ENCODE measurements at regions not wholly inside any gene's neighbourhood (a gene's known extent, or its start where the extent isn't known, plus 50 kb on each side); places are given as distances from the start of the nearest gene placed in this dataset.

- no peak for DNase-seq
These were observed 457.9 kb downstream of the PIK3C3 start for GRCh38 chr18:42412896-42413295.

- DNase-seq: no peak
These were observed 458.8 kb downstream of the PIK3C3 start for GRCh38 chr18:42413870-42414269.

GRCh38 chr18:42414756-42415454 lies 459.9 kb downstream of the PIK3C3 start:
- DNase-seq: no peak

GRCh38 chr18:42417189-42417588 lies 462.2 kb downstream of the PIK3C3 start:
- no peak for DNase-seq

- no peak for DNase-seq
These were observed 463.1 kb downstream of the PIK3C3 start for GRCh38 chr18:42418121-42418520.

GRCh38 chr18:42425025-42425424 lies 470.0 kb downstream of the PIK3C3 start:
- no peak for DNase-seq

- DNase-seq: no peak
These were observed 471.5 kb downstream of the PIK3C3 start for GRCh38 chr18:42426496-42427015.

- no peak for DNase-seq
These were observed 474.2 kb downstream of the PIK3C3 start for GRCh38 chr18:42429196-42429595.

- DNase-seq: no peak
These were observed 481.3 kb downstream of the PIK3C3 start for GRCh38 chr18:42436222-42436765.

- no peak for DNase-seq
These were observed 482.0 kb downstream of the PIK3C3 start for GRCh38 chr18:42437001-42437400.

- no peak for DNase-seq
These were observed 482.6 kb downstream of the PIK3C3 start for GRCh38 chr18:42437646-42438045.

GRCh38 chr18:42442656-42443055 lies 487.6 kb downstream of the PIK3C3 start:
- DNase-seq: no peak

- DNase-seq: no peak
These were observed 489.3 kb downstream of the PIK3C3 start for GRCh38 chr18:42444349-42444748.

GRCh38 chr18:42445359-42445758 lies 490.3 kb downstream of the PIK3C3 start:
- DNase-seq: no peak

GRCh38 chr18:42446195-42446594 lies 491.2 kb downstream of the PIK3C3 start:
- no peak for DNase-seq

GRCh38 chr18:42447688-42448087 lies 492.7 kb downstream of the PIK3C3 start:
- DNase-seq: no peak

GRCh38 chr18:42458226-42458625 lies 503.2 kb downstream of the PIK3C3 start:
- DNase-seq: peak; percentile 67

GRCh38 chr18:42459873-42460272 lies 504.8 kb downstream of the PIK3C3 start:
- DNase-seq: peak; percentile 18

- DNase-seq: no peak
These were observed 516.9 kb downstream of the PIK3C3 start for GRCh38 chr18:42471885-42472284.

GRCh38 chr18:42473611-42474010 lies 518.6 kb downstream of the PIK3C3 start:
- DNase-seq: no peak

GRCh38 chr18:42474577-42474976 lies 519.5 kb downstream of the PIK3C3 start:
- no peak for DNase-seq

GRCh38 chr18:42475157-42475556 lies 520.1 kb downstream of the PIK3C3 start:
- DNase-seq: no peak

- DNase-seq: no peak
These were observed 522.2 kb downstream of the PIK3C3 start for GRCh38 chr18:42477267-42477666.

GRCh38 chr18:42480441-42480840 lies 525.4 kb downstream of the PIK3C3 start:
- DNase-seq: no peak

GRCh38 chr18:42484648-42485047 lies 529.6 kb downstream of the PIK3C3 start:
- no peak for DNase-seq

Data from NCI-H2227 treated with DMSO at 0.1 percent for 48 hours (cell line).